Right lobe of liver (tissue), 4 donors: ENCODE measurements at regions not wholly inside any gene's neighbourhood (a gene's known extent, or its start where the extent isn't known, plus 50 kb on each side); places are given as distances from the start of the nearest gene placed in this dataset.

Experiments
- POLR2A ChIP-seq: fragments of 450-650 bp; IDR thresholded peaks from one replicate; pipeline ENCODE4 v1.6.1; 2017; ENCODE audit warnings: antibody characterized with exemption, mild to moderate bottlenecking
- TF ChIP-seq, protein P1 (sequence below), 4 donors: fragments of 200-600 bp in 3 of 4; fragments of 450-650 bp in 1 of 4; IDR thresholded peaks; one replicate each; pipeline versions ENCODE4 v1.5.1 to v1.8.0; 2016 to 2022; ENCODE audit warnings: antibody characterized with exemption in 4 of 4, mild to moderate bottlenecking in 2 of 4
- donor health status: DM: no; HTN: no; CAD: no.
- donor health status: DM: no; HTN: no; CAD: no.
- donor health status: DM: no; HTN: yes; CAD: no.

DNA sequence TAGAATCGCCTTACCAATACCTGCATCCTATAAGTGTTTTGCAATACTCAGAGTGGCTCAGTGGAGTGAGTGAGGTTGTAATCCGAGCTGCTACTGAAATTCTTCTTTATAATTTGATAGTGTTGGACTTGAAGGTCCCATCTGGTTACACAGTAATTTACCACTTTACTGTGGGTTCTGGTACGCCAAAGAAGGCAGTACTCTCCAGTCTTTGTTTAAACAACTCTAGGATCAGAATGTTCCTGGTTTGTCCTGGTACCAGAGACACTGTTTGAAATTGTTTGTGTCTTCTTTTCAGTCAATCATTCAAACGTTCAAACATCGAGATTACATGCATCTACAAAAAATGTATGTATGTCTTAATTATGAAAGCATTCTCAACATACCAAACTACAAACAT, 51.3 kb upstream of the AMN1 start:
- TF ChIP-seq, protein P1, sequence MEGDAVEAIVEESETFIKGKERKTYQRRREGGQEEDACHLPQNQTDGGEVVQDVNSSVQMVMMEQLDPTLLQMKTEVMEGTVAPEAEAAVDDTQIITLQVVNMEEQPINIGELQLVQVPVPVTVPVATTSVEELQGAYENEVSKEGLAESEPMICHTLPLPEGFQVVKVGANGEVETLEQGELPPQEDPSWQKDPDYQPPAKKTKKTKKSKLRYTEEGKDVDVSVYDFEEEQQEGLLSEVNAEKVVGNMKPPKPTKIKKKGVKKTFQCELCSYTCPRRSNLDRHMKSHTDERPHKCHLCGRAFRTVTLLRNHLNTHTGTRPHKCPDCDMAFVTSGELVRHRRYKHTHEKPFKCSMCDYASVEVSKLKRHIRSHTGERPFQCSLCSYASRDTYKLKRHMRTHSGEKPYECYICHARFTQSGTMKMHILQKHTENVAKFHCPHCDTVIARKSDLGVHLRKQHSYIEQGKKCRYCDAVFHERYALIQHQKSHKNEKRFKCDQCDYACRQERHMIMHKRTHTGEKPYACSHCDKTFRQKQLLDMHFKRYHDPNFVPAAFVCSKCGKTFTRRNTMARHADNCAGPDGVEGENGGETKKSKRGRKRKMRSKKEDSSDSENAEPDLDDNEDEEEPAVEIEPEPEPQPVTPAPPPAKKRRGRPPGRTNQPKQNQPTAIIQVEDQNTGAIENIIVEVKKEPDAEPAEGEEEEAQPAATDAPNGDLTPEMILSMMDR (IDR thresholded peaks at IDR 0.05): no peak
- no peak for TF ChIP-seq POLR2A
